Thymus (tissue), 11 donors: ENCODE measurements at regions not wholly inside any gene's neighbourhood (a gene's known extent, or its start where the extent isn't known, plus 50 kb on each side); places are given as distances from the start of the nearest gene placed in this dataset.

Experiments used
- DNase-seq, 9 donors: peaks; one replicate each; pipeline ENCODE4 v3.0.0-alpha.2; 2013; ENCODE audit warnings: low spot score in 9 of 9, low read depth in 6 of 9, missing footprints in 1 of 9
- H3K27ac ChIP-seq, 2 donors: one replicate each; pipeline ENCODE4 v1.5.1; 2013; ENCODE audit warnings: control low read depth in 1 of 2, low read depth in 1 of 2, low read length in 1 of 2, mild to moderate bottlenecking in 1 of 2, moderate library complexity in 1 of 2
- H3K27me3 ChIP-seq, 2 donors: one replicate each; pipeline ENCODE4 v1.5.1; 2013; ENCODE audit warnings: low read length in 1 of 2; ENCODE audit not compliant: control insufficient read depth in 2 of 2, insufficient read depth in 1 of 2
- H3K36me3 ChIP-seq, 2 donors: one replicate each; pipeline ENCODE4 v1.5.1; 2013; ENCODE audit warnings: low read length in 1 of 2, mild to moderate bottlenecking in 1 of 2, moderate library complexity in 1 of 2; ENCODE audit not compliant: control insufficient read depth in 2 of 2, insufficient read depth in 2 of 2
- H3K4me1 ChIP-seq, 2 donors: one replicate each; pipeline ENCODE4 v1.5.1; 2013; ENCODE audit warnings: low read length in 2 of 2; ENCODE audit not compliant: control insufficient read depth in 2 of 2, insufficient read depth in 2 of 2
- H3K4me3 ChIP-seq, 2 donors: one replicate each; pipeline ENCODE4 v1.5.1; 2013; ENCODE audit warnings: low read length in 2 of 2, control low read depth in 1 of 2, mild to moderate bottlenecking in 1 of 2
- H3K9me3 ChIP-seq, 2 donors: one replicate each; pipeline ENCODE4 v1.5.1; 2013; ENCODE audit warnings: low read length in 1 of 2, mild to moderate bottlenecking in 1 of 2; ENCODE audit not compliant: control insufficient read depth in 2 of 2, insufficient read depth in 1 of 2
- WGBS: extraction: QIAGEN DNeasy Blood & Tissue Kit; methylation state at CpG from one replicate; pipeline ENCODE4 v1.1.7; 2013; 5-methylcytosine and 5-hydroxymethylcytosine counted together
- donor health status: healthy.

- WGBS, result 77% methylated on average over 5 of the region's 5 CpGs
- Histone ChIP-seq H3K4me3 (no peak overlapping the region), H3K36me3 (no peaks in the 10 kb centered on the region), H3K4me1 (no peaks in the 10 kb centered on the region), H3K9me3 (no peaks in the 10 kb centered on the region), H3K27me3 (no peaks in the 10 kb centered on the region), H3K27ac (no peak overlapping the region)
- no peak for DNase-seq
Measured at GRCh38 chr7:17131060-17131345, 167.4 kb upstream of the AHR start.

- H3K36me3 ChIP-seq, result no peaks in the 10 kb centered on the region
- no peaks in the 10 kb centered on the region for H3K9me3 ChIP-seq
- no peak for DNase-seq
- no peak overlapping the region for H3K27ac ChIP-seq
- no peak overlapping the region for H3K4me3 ChIP-seq
- no peaks in the 10 kb centered on the region for H3K4me1 ChIP-seq
- WGBS, result 98% methylated on average over 6 of the region's 6 CpGs
- H3K27me3 ChIP-seq, result no peaks in the 10 kb centered on the region
Measured at GRCh38 chr7:17131983-17132655, 166.3 kb upstream of the AHR start.

- H3K4me1 ChIP-seq, result no peaks in the 10 kb centered on the region
- no peaks in the 10 kb centered on the region for H3K36me3 ChIP-seq
- no peak for DNase-seq
- no peak overlapping the region for H3K27ac ChIP-seq
- no peaks in the 10 kb centered on the region for H3K9me3 ChIP-seq
- H3K27me3 ChIP-seq, result no peaks in the 10 kb centered on the region
- no peak overlapping the region for H3K4me3 ChIP-seq
- 98% methylated on average over 3 of the region's 3 CpGs for WGBS
Measured at GRCh38 chr7:17132726-17133125, 165.7 kb upstream of the AHR start.

- DNase-seq, result no peak
- WGBS, result 97% methylated on average over 1 of the region's 1 CpG
- Histone ChIP-seq H3K27ac (no peak overlapping the region), H3K9me3 (no peaks in the 10 kb centered on the region), H3K4me3 (no peak overlapping the region), H3K36me3 (no peaks in the 10 kb centered on the region), H3K27me3 (no peaks in the 10 kb centered on the region), H3K4me1 (peaks cover 0 to 2% of the 10 kb centered on the region in 2 donors)
Measured at GRCh38 chr7:17133977-17134376, 164.5 kb upstream of the AHR start.

DNA sequence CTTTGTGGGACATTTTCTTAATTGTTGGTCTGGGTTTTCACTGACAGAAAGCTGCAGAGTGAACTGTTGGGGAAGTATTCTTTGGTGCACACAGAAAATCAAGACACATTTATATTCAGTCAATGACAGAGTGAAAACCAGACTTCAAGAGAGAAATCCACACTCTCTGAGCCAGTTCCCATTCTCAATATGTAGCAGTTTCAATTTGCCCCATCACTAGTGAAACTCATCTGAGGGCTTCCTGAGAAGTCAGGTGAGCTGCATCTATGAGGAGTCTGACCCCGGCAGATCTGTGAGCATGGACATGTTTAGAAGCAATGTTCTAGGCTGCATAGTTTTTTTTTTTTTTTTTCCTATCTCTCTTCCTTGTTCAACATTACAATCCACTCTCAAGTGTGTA, 163.7 kb upstream of the AHR start:
- Histone ChIP-seq H3K27me3 (no peaks in the 10 kb centered on the region), H3K27ac (no peak overlapping the region), H3K4me1 (peaks cover 0 to 2% of the 10 kb centered on the region in 2 donors), H3K36me3 (no peaks in the 10 kb centered on the region), H3K9me3 (no peaks in the 10 kb centered on the region), H3K4me3 (no peak overlapping the region)
- DNase-seq, result no peak
- WGBS, result 94% methylated on average over 1 of the region's 1 CpG

GRCh38 chr7:17136126-17136525, 162.3 kb upstream of the AHR start:
- H3K36me3 ChIP-seq, result no peaks in the 10 kb centered on the region
- no peaks in the 10 kb centered on the region for H3K27me3 ChIP-seq
- H3K9me3 ChIP-seq, result no peaks in the 10 kb centered on the region
- 96% methylated on average over 6 of the region's 6 CpGs for WGBS
- no peak for DNase-seq
- no peak overlapping the region for H3K27ac ChIP-seq
- no peak overlapping the region for H3K4me3 ChIP-seq
- H3K4me1 ChIP-seq, result peaks cover 0 to 2% of the 10 kb centered on the region in 2 donors

DNA sequence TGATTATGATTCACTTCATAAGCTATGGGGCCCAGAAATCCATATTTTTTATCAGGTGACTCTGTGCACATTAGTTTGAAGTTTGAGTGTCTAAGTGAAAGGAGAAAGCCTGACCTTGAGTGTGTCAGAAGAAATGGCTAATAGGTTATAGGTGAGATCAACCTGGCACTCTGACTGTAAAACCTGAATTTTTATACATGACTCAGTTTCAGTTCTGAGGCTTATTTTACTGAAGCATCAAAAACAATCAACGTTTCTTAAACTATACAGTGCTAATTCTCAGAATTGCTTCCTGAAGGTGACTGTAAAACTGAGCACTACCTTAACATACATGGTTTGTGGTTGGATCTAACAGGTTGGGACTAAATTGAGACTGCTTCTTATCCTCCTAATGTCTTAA, 159.4 kb upstream of the AHR start:
- Histone ChIP-seq H3K36me3 (no peaks in the 10 kb centered on the region), H3K4me1 (peaks cover 0 to 2% of the 10 kb centered on the region in 2 donors), H3K4me3 (no peak overlapping the region), H3K27me3 (no peaks in the 10 kb centered on the region), H3K27ac (peak overlapping the region in 1 of 2 donors; percentile 21), H3K9me3 (no peaks in the 10 kb centered on the region)
- 9% methylated on average over 1 of the region's 1 CpG for WGBS
- peak in 1 of 9 donors; percentile 34 for DNase-seq

GRCh38 chr7:17140406-17140805, 158.0 kb upstream of the AHR start:
- H3K27ac ChIP-seq, result no peak overlapping the region
- H3K36me3 ChIP-seq, result no peaks in the 10 kb centered on the region
- no peaks in the 10 kb centered on the region for H3K27me3 ChIP-seq
- H3K4me3 ChIP-seq, result no peak overlapping the region
- WGBS, result 95% methylated on average over 1 of the region's 1 CpG
- H3K9me3 ChIP-seq, result no peaks in the 10 kb centered on the region
- no peak for DNase-seq
- peaks cover 0 to 2% of the 10 kb centered on the region in 2 donors for H3K4me1 ChIP-seq

- WGBS, result 95% methylated on average over 2 of the region's 2 CpGs
Measured at GRCh38 chr7:17142831-17143541, 155.5 kb upstream of the AHR start.

More at GRCh38 chr7:17142831-17143541, 155.5 kb upstream of the AHR start:
- Histone ChIP-seq H3K4me1 (peaks cover 0 to 2% of the 10 kb centered on the region in 2 donors), H3K27ac (no peak overlapping the region), H3K4me3 (no peak overlapping the region), H3K27me3 (no peaks in the 10 kb centered on the region), H3K9me3 (no peaks in the 10 kb centered on the region), H3K36me3 (no peaks in the 10 kb centered on the region)
- no peak for DNase-seq
